Keratinocyte (primary cell): ENCODE measurements at regions not wholly inside any gene's neighbourhood (a gene's known extent, or its start where the extent isn't known, plus 50 kb on each side); places are given as distances from the start of the nearest gene placed in this dataset.
A peak's percentile ranks its signal among the peaks of the same experiment; 100 is the strongest.

Experiments
- DNase-seq: peaks from one replicate; pipeline ENCODE4 v3.0.0-alpha.2; 2011; ENCODE audit warnings: low read depth, missing footprints, low spot score
- FAIRE-seq: peaks from 2 replicates; lab custom pipeline; 2011; peaks lifted over from hg19 to GRCh38; lab: Jason Lieb, UNC
- H2AFZ ChIP-seq: 2 replicates; pipeline ENCODE4 v1.6.0; 2012; ENCODE audit warnings: low read length, control low read depth, inconsistent platforms; ENCODE audit not compliant: control insufficient read depth
- H3K27ac ChIP-seq: 2 replicates; pipeline ENCODE4 v1.5.1; 2011; ENCODE audit warnings: low read length; ENCODE audit not compliant: control insufficient read depth, insufficient read depth
- H3K27me3 ChIP-seq: 3 replicates; pipeline ENCODE4 v1.6.0; 2011; ENCODE audit warnings: low read length; ENCODE audit not compliant: control insufficient read depth, insufficient read depth; ENCODE audit errors: extremely low read depth
- H3K36me3 ChIP-seq, 2 experiments: 2 replicates in 1 of 2; 3 replicates in 1 of 2; pipeline ENCODE4 v1.5.1; 2011; ENCODE audit warnings: low read length in 2 of 2, mild to moderate bottlenecking in 1 of 2; ENCODE audit not compliant: control insufficient read depth in 2 of 2, insufficient read depth in 2 of 2; ENCODE audit errors: extremely low read depth in 1 of 2
- H3K4me1 ChIP-seq: 3 replicates; pipeline ENCODE4 v1.5.1; 2011; ENCODE audit warnings: low read length; ENCODE audit not compliant: control insufficient read depth, insufficient read depth; ENCODE audit errors: extremely low read depth
- H3K4me2 ChIP-seq: 3 replicates; pipeline ENCODE4 v1.6.0; 2011; ENCODE audit warnings: low read depth, low read length; ENCODE audit not compliant: control insufficient read depth, insufficient read depth; ENCODE audit errors: extremely low read depth
- H3K4me3 ChIP-seq, 3 experiments: fragments of 200-600 bp in 1 of 3; sonication (generic) in 1 of 3; 2 replicates in 2 of 3; 3 replicates in 1 of 3; pipeline ENCODE4 v1.5.1; 2011 to 2016; ENCODE audit warnings: low read length in 3 of 3, mild to moderate bottlenecking in 3 of 3, control low read depth in 2 of 3, inconsistent platforms in 1 of 3, low read depth in 1 of 3, mixed read lengths in 1 of 3, mixed run types in 1 of 3, moderate library complexity in 1 of 3; ENCODE audit not compliant: control insufficient read depth in 2 of 3, insufficient read depth in 2 of 3; ENCODE audit errors: extremely low read depth in 1 of 3
- H3K79me2 ChIP-seq: 2 replicates; pipeline ENCODE4 v1.6.0; 2012; ENCODE audit warnings: low read length; ENCODE audit not compliant: control insufficient read depth, insufficient read depth
- H3K9ac ChIP-seq: 3 replicates; pipeline ENCODE4 v1.6.0; 2011; ENCODE audit warnings: low read length; ENCODE audit not compliant: control insufficient read depth, insufficient read depth; ENCODE audit errors: extremely low read depth
- H3K9me1 ChIP-seq: 3 replicates; pipeline ENCODE4 v1.6.0; 2011; ENCODE audit warnings: low read length; ENCODE audit not compliant: control insufficient read depth, insufficient read depth; ENCODE audit errors: extremely low read depth
- H3K9me3 ChIP-seq: 2 replicates; pipeline ENCODE4 v1.5.1; 2012; ENCODE audit warnings: low read depth, low read length; ENCODE audit not compliant: control insufficient read depth
- H4K20me1 ChIP-seq: 3 replicates; pipeline ENCODE4 v1.6.0; 2011; ENCODE audit warnings: low read length; ENCODE audit not compliant: control insufficient read depth, insufficient read depth; ENCODE audit errors: extremely low read depth
- EZH2 ChIP-seq: IDR thresholded peaks from one replicate; pipeline ENCODE4 v1.6.1; 2012; ENCODE audit warnings: inconsistent platforms, mild to moderate bottlenecking, low read length, moderate library complexity
- dilution Hi-C: fragments of 300-500 bp; cut with MboI; formaldehyde crosslinking; loops from one replicate; pipeline ENCODE4 v1.7.0; 2020; ENCODE audit warnings: low sequenced_read_pairs; ENCODE audit not compliant: extremely low pct_ligation_motif_present
- TF ChIP-seq, protein P1 (sequence below), 3 experiments: IDR thresholded peaks in 1 of 3; conservative IDR thresholded peaks in 1 of 3; optimal IDR thresholded peaks in 1 of 3; 2 replicates in 2 of 3; 3 replicates in 1 of 3; pipeline versions ENCODE3 to v1.5.1; 2011; ENCODE audit warnings: low read length in 3 of 3, mild to moderate bottlenecking in 3 of 3, moderate library complexity in 2 of 3, control low read depth in 1 of 3, inconsistent platforms in 1 of 3; ENCODE audit not compliant: insufficient read depth in 2 of 3; ENCODE audit errors: extremely low read depth in 1 of 3

DNA sequence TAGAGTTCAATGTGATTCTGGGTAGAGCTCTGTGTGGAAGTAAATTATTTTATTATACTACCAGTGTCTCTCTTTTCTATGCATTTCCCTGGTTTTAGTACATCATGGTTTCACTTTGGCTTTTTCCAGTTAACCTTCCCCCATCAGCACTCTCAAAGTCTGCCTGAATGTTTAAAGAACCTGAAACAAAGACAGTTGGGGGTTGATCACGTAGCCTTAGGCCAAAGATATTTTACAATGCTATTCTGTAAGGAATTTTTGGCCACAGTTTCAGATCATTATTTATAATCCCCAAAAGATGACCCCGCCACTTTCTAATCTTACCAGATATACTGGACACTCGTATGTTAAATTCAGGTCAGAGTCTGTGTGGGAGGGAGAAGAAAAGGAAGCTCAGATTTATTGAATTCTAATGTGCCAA is 156.3 kb upstream of the TMC3 start:
- Histone ChIP-seq H3K27ac (no peak overlapping the region), H4K20me1 (no peaks in the 10 kb centered on the region), H3K36me3 (no peaks in the 10 kb centered on the region), H2AFZ (peak overlapping the region; percentile 44), H3K27me3 (no peaks in the 10 kb centered on the region), H3K9me1 (no peaks in the 10 kb centered on the region), H3K79me2 (no peaks in the 10 kb centered on the region), H3K9me3 (no peaks in the 10 kb centered on the region), H3K9ac (no peak overlapping the region), H3K4me2 (no peak overlapping the region), H3K4me1 (peaks cover 3% of the 10 kb centered on the region), H3K4me3 (no peak overlapping the region)
- dilution Hi-C loops = no loop called here
- FAIRE-seq (no peak), DNase-seq (no peak)
- no peak for TF ChIP-seq EZH2
- TF ChIP-seq, protein P1, sequence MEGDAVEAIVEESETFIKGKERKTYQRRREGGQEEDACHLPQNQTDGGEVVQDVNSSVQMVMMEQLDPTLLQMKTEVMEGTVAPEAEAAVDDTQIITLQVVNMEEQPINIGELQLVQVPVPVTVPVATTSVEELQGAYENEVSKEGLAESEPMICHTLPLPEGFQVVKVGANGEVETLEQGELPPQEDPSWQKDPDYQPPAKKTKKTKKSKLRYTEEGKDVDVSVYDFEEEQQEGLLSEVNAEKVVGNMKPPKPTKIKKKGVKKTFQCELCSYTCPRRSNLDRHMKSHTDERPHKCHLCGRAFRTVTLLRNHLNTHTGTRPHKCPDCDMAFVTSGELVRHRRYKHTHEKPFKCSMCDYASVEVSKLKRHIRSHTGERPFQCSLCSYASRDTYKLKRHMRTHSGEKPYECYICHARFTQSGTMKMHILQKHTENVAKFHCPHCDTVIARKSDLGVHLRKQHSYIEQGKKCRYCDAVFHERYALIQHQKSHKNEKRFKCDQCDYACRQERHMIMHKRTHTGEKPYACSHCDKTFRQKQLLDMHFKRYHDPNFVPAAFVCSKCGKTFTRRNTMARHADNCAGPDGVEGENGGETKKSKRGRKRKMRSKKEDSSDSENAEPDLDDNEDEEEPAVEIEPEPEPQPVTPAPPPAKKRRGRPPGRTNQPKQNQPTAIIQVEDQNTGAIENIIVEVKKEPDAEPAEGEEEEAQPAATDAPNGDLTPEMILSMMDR (optimal IDR thresholded peaks at IDR 0.05 in 1 of 3, IDR thresholded peaks at IDR 0.05 in 1 of 3, conservative IDR thresholded peaks at IDR 0.05 in 1 of 3; ENCODE audit: extremely low read depth in 1 of 3, insufficient read depth in 2 of 3, low read length in 3 of 3) = no peak

DNA sequence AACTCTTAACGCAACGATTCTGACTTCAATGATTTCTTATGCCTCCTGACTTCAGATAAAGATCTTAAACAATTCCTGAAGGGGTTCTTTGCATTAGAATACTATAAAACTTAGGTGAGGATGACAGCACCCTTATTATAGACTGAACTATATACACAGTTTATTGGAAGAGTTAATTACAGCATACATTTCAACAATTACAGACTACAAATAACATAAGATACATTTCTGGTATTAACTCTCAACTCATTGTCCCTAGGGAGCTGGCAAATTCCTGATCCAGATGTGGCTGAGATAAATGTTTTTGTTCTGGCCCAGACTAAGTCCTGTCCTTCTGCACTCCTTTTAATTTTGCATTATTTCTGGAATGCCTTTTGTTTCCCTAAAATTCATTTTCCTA is 155.5 kb upstream of the TMC3 start:
- TF ChIP-seq, protein P1 (optimal IDR thresholded peaks at IDR 0.05 in 1 of 3, IDR thresholded peaks at IDR 0.05 in 1 of 3, conservative IDR thresholded peaks at IDR 0.05 in 1 of 3; ENCODE audit: extremely low read depth in 1 of 3, insufficient read depth in 2 of 3, low read length in 3 of 3) = no peak
- TF ChIP-seq EZH2 = no peak
- no peak for DNase-seq
- H3K4me2 ChIP-seq = no peak overlapping the region

More for the DNA sequence above, 155.5 kb upstream of the TMC3 start:
- H3K9ac ChIP-seq = no peak overlapping the region
- dilution Hi-C loops = no loop called here
- H3K79me2 ChIP-seq = no peaks in the 10 kb centered on the region
- H3K27ac ChIP-seq = no peak overlapping the region
- no peak for FAIRE-seq
- H3K4me3 ChIP-seq = no peak overlapping the region
- no peaks in the 10 kb centered on the region for H3K9me3 ChIP-seq
- H3K4me1 ChIP-seq = peaks cover 3% of the 10 kb centered on the region
- no peaks in the 10 kb centered on the region for H3K36me3 ChIP-seq
- no peaks in the 10 kb centered on the region for H3K9me1 ChIP-seq
- H3K27me3 ChIP-seq = no peaks in the 10 kb centered on the region
- no peaks in the 10 kb centered on the region for H4K20me1 ChIP-seq
- H2AFZ ChIP-seq = no peak overlapping the region
